NCI-H187 treated with DMSO at 0.1 percent for 48 hours (cell line): ENCODE measurements at regions not wholly inside any gene's neighbourhood (a gene's known extent, or its start where the extent isn't known, plus 50 kb on each side); places are given as distances from the start of the nearest gene placed in this dataset.

Source experiments
- DNase-seq: peaks from one replicate; lab custom pipeline; 2025; lab: John Stamatoyannopoulos, UW

DNA sequence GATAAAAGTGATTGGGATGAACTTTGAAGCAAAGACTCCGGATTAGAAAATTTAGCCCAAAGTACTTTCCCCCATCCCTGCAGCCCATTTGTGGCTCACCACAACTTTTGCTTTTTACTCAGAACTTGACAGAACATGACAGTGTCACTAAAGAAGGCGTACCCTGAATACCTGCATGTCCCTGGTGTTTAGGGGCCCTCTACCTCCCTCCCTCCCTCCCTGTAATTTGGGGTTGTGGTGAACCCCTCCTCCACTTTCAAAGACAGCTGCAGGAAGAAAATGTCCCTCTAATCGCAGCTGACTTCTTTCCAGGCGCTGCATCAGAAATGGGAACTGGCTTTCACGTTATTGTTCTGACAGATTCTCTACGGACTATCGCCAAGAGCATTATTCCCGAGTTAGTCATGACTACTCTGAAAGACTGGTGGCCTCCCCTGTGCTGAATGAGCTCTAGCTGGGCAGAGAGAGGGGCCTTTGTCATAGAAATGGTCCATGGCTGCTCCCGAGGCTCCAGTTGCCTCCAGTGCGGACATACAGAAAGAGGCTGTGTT lies 93.2 kb upstream of the ARHGEF3 start:
- DNase-seq, result no peak

DNA sequence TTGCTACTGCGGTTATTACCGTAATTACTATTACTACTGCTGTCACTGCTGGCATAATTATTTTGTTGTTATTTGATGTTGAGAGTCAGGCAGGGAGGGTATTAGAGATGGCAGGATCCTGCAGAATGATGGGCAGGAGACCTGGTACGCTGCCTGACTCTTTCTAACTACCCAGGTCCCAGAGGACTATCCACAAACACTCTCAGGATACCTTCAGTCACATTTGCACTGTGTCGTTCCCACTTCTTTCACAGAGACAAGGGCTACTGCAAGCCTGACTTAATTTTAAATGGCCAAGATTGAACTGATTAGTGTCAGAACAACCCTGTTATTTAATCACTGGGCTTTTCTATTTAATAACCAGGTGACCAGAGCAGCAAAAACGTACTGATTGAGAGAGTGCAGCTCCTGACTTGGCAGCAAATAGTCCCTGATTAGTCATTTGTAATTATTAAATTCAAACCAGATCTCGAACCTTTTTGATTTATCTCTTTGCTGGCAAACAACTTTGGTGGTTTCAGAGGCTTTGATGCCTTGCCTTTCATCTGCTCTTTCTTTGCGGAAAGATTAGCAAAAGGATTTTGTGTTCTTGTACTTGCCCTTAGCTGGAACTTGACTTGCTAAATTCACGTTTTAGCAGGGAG lies 88.8 kb upstream of the ARHGEF3 start:
- DNase-seq, result no peak

DNA sequence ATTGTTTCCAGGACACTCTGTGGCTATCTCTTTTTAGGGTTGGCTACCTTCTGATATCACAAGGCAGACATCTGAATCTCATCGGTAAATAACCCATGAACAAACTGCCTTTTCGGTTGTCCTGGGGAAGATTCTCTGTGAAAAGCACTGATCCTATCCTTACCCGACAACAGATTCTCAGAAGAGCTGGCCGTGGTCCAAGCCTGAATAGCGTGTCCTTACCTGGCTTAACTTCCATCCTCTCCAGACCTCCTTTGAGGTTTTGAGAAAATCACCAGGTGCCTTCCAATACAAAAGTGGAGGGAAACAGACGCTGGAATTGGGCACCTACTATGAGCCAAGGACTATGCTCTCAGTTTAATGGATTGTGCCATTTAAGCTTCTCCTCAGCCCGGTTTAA lies 87.4 kb upstream of the ARHGEF3 start:
- peak; percentile 2 for DNase-seq

DNA sequence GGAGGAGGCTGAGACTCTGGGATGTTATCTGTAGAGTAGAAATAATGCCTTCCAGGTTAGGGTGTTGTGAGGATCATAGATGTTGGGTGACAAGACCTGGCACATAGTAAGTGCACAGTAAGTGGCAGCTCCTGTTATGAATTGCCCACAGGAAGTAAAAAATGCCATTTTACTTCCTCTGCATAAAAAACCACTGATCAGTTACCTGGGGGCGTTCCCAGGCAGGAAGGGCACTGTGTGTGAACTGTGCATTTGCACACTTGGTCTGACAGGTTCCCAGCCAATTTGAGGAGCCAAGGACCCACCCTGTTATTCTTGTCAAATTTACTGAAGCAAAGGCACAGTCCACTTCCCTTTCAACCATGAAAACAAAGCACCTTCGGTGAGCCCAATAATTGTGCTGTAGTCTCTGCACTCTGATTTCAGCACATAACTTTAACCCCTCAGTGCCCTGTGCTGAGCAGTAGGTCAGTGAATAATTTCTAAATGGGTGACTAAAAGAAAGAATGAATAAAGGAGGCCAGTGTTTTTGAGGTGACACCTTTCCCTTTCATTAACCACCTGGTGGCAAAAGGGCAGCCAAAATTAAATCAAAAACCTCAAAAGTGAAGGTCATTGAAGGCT lies 85.8 kb upstream of the ARHGEF3 start:
- no peak for DNase-seq

DNA sequence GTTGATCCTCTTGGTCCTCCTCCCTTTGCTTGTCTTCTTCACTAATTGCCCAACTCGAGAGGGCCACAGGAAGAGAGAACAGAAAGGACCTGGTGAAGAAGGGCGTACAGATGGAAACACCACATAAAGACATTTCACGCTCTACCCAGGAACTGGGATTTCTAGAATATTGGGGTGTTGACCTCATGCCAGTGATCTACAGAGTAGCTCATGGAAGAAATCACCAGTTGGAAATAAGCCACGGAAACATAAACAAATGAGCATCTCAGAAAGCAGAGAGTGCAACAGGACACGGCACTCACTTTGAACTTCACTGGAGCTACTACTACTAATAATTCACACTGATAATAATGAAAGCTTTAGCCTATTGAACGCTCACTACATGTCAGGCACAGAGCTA lies 84.6 kb upstream of the ARHGEF3 start:
- DNase-seq, result no peak

DNA sequence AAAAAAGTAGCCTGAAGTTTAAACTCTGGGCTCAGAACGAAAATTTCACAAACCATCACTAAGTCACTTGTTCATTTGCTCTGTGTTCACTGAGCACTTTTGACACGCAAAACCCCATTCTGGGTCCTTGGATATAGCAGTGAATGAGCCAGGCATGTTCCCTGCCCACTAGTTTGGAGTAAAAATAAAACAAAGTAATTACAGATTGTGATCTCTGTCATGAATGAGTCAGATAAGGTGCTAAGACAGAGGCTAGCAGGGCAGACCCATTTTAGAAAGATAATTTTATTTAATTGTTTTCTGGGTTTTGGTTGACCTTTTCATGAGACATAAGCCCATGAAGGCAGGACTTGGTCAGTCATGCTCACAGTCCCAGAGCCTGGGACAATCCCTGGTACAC lies 84.1 kb upstream of the ARHGEF3 start:
- DNase-seq, result no peak

DNA sequence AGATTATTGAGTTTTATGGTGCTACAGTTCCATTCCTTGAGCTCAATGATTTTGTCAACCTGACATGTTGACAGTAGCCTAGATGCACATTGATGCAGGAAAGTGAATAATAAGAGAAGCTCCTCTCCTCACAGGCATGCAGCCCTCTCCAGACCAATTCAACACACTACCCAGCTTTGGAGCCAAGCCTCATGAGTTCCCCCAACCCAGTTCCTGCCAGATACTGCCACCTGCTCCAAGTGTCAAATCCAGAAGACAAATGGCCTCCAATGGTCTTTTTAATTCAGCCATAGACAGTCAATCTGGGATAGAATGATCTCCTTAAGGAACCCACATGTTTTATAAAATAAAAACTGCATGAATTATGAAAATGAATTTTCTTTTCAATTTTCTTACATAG lies 83.7 kb upstream of the ARHGEF3 start:
- DNase-seq, result peak; percentile 0

DNA sequence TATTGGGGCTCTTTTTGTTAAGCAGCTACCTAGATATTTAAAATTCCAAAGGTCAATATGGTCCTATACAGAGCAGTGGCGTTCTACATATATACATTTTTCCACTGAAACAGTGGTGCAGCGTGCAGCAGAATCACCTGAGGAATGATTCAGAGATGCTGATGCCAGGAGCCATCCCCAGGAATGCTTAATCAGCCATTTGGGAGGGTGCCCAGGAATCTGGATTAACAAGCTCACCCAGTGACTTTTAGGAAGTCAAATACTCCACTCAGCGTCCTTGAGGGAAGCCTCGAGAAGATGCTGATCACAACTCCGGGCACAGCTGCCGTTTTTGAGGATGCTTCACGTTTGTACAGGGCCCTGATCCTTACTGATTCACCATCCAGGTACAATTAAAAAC lies 82.6 kb upstream of the ARHGEF3 start:
- DNase-seq, result no peak

DNA sequence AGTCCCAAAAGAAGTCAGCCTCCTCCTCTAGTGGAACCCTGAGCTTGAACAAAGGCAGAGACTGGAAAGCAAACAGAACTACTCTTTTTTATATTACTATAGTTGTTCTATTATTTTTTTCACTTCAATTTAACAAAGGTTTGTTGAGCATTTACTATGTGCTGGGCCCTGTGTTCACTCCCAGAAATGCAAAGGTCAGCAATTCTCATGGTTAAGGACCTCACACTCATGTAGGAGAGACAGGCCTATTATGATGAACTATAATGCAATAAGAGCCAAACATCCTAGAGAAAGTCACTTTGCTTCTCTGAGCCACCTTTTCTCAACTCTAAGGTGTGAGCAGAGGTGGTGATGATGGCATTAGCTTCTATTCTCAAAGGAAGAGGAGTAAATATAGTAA lies 82.1 kb upstream of the ARHGEF3 start:
- no peak for DNase-seq

DNA sequence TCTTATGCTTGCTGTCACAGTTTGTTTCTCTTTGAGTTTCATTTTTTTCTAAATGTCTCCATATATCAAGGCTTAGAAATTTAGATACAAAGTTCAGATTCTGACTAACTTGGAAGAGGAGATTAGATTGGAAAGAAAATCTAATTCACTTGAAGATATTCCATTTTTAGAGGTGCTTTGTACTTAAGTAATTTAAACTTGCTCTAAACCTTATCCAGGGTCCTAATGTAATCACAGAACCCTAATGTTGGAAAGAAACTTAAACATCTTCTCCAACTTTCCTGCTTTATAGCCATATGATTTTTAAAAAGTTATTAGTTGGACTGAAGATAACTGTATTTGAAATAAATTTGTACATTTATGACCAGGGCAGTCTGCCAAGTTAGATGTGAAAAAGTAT lies 81.1 kb upstream of the ARHGEF3 start:
- no peak for DNase-seq

DNA sequence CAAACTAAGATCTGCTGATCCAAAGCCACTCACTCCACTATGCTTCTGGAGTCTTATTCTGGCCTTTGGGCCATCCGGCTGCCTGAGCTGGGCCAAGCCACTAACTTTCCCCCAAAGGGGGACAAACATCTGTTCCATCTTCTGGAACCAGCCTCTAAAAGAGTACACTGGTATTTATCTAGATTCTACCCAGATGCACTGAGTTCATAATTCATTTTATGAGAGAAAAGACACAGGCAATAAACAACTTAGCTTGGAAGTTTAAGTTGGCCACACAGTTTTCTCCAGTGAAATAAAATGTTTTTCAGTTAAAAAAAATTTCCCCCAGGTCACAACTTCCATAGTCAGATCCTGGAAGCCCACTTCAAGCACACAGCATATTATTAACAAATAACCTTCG lies 80.1 kb upstream of the ARHGEF3 start:
- DNase-seq, result no peak

DNA sequence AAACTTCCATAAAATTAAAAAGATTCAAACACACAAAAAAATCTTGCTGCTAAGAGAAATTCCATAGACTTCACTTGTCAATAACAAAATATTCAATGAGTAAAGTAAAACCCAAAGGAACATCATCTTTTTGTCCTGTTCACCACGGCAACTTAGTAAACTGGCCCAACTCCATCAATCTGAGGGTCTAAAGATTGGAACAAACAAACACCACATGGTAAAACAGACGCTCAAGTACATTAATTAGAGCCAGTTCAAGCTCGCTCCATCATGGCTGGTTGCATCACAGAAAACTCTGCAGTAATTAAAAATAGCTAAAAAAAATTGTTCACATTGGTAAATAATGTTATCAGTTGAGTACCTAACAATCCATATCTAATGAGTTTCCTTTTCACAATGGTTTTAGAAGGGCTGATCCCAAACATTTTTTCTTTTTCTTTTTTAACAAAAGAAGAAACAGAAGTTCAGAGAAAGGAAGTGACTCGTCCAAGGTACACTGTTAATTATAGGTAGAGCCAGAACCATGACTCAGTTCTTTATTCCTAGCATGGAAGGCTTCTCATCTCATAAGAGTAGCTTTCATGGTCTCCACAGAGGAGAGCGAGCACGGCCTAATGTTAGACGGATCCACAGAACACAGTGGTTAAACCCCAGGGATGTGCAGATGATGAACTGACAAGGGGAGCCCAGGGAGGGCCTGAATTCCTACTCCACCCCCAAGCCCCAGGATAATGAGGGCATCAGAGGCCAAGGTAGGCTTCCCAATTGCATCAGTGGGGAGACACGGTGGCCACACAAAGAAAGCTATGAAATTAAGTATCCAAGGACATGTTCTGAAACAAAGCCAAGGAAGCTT lies 79.2 kb upstream of the ARHGEF3 start:
- no peak for DNase-seq

DNA sequence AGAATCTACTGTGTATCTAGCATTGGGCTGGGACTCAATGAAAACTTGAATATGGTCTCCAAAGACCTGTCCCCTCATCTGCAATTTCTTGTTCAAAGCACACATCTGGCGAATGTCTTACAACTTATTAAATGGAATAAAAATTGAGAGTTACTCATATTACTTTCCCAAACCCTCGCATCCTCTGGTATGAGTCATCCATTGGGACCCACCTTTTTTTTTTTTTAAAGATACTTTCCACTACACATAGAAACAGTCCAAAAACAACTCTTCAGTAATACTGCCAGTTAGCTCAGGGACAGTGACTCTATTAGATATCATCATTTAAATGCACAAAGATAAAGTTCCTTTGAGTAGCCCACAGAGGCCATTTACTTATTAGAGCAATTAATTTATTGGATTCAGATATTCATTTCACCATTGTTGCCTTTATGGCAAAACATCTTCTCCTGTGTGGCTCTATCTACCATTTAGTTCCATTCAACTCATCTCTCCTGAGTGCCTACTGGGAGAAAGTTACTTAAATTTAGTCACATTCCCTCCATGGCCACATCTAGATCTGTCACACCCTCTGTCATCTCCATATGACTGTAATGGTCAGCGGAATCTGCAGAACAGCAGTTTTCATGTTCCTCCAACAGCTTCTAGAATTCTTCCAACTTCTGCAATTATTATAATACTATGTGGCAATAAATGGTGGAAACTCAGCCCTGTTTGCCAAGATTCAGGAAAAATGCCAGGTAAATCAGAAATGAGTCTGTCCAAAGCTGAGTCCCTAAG lies 77.9 kb upstream of the ARHGEF3 start:
- no peak for DNase-seq

DNA sequence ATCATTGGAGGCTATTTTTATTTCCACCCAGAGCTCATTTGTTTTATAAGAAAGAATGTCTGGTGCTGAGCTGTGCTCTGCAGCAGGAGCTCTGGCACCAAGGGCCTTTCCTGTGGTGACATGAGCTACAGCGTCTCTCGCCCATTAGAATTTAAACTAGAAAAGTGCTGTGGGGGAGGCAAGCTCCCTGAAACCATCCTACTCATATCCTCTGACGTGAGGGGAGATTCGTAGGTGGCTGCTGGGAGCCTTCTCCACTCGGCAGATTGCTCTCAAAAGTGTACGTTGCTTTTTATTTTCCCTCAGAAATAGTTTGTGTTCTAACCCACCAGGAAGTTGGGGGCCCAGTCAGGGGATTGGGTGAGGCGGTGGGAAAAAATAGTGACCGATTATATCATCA lies 76.3 kb upstream of the ARHGEF3 start:
- DNase-seq, result no peak

DNA sequence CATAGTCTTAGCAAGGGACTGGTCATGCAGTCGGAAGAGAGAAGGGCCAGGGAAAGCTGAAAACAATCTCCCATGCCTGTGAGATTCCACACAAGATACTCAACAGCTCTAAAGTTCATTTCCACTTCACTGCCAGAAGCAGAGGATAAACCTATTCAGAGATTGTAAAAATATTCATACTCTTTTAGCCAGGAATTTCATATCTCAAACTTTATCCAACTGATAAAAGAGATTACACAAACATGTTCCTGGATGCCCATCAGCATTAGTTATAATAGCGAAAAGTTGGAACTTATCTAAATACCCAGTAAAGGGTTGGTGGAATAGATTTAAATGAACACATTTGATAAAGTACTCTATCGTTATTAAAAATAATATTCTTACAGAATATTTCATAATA lies 75.2 kb upstream of the ARHGEF3 start:
- no peak for DNase-seq

DNA sequence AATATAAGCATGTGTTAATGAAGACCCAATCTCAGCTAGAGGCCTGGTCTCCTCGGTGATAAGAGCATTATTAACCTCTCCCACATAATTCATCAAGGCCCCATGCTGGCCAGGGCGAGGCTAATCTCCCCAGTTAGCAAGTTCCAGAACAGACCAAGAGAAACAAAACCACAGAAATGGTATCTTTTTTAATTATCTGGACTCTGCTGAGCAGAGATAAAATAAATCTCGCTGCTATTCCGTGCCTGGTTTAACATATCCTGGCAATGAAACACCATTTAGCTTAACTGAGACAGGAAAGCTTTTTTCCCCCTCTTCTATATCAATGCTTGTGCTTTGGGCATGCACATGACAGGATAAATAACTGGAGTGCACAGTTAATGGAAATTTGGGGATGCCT lies 72.5 kb upstream of the ARHGEF3 start:
- no peak for DNase-seq

DNA sequence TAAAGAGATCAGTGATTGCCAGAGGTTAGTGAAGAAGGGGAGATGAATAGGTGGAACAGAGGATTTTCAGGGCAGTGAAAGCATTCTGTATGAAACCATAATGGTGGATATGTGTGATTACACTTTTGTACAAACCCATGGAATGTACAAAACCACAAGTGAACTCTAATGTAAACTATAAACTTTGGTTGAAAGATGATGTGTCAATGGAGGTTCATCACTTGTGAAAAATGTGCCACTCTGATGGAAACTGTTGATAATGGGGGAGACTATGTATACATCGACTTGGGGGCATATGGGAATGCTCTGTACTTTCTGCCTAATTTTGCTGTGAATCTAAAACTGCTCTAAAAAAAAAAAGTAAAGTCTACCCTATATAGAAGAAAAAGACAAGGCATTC lies 68.7 kb upstream of the ARHGEF3 start:
- DNase-seq, result no peak

DNA sequence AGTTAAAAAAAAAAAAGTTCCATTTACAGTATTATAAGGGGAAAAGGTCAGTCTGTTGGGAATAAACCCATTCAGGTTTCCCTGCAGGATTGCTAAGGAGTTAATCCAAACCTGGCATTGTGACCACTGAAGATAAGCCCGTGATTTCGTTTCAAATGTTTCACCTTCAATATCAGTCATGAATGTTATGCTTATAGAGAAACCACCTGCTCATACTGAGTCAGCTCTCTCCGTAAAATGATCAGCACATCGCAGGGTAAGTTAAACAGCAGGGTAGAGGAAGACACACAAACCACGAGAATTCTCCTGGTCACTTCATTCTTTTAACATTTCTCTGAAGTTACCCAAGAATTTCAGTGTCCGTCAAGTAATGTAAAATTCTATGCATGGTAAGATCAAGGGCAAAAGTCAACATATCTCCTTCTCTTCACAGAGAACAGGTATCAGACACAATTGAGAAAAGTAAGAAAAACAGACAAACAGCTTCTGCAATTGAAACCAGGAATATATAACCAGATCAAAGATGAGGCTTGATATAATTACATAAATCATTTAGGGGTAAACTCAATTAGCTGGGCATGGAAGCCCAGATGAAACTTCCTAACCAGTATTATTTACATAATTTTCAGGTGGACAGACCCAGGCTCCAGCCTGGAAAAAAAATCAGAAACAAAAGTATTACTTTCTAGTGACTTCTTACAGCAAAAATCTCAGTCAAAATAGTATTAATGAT lies 67.6 kb upstream of the ARHGEF3 start:
- DNase-seq, result no peak

DNA sequence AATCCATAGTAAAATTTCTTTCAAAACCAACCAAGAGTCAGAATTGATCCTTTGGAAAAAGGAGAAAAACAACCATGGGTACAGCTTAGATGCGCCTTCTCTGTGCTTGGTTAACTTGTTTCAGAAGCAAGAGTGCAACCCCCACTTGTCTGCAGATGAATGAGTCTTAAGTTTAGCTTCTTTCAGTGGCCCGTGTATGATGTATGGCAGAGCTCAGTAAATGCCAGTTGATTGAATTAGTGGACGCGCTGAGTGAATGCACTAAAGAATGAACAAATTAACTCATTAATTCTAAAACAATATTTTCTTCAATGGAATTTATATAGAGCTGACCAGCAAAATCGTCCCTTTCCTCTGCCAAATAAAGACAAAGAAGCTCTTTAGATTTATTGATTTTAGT lies 67.0 kb upstream of the ARHGEF3 start:
- DNase-seq, result no peak

DNA sequence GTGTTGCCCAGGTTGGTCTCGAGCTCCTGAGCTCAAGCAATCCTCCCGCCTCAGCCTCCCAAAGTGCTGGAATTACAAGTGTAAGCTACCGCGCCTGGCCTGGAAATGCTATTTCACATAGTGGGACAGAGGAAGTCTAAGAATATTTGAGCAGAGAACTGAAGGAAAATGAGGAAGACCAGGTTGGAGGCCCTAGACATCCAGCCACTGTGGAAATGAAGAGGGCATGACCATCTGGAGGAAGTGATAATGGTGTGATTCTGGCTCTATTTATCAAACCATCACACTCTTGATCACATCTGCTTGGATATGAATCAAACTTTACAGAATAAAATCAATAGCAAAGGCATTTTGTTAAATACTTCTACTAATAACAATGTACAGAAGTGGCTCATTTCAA lies 65.9 kb upstream of the ARHGEF3 start:
- DNase-seq, result no peak

DNA sequence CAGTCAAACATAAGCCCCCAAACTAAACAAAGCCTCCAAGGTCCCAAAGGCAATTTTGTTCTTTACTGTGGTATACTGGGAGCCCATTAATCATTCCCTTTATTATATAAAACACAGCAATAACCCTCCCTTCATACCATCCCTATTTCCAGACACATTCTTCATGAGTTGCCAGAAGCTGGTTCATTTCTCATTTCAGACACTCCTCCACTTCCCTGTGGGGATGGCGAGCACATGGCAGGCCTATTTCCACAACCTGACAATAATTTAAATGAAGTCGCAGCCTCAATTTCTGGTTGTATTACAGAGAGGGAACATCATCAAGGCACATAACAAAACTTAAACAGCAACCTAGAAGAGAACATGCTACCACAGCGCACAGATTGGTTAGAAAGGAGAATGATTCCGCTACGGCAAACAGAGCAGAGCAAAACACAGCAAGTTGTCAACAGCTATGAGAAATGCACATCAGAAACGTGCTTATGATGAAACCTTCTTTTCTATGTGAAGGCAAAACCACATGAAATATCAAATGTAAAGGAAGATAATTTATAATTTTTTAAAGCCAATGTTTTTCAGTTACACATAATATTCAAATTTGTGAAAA lies 63.3 kb upstream of the ARHGEF3 start:
- no peak for DNase-seq
